ENCODE measurements at regions not wholly inside any gene's neighbourhood (a gene's known extent, or its start where the extent isn't known, plus 50 kb on each side); places are given as distances from the start of the nearest gene placed in this dataset.

DNA sequence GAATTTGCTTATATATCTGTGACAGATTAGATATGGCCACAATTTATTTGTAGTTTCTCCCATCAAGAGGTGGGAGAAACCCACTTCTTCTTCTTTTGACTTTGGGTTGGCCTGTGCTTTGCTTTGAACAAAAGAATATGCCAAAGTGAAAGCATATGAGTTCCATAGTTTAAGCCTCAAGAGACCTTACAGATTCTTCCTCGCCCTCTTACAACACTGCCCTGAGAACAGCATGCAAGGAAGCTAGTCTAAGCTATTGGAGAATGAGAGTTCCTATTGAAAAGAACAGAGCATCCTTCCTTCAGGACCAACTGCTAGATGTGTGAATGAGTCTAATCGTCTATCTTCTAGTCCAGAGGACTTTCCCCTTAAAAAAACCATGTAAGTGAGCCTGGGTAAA lies 394.8 kb downstream of the TUSC7 start:
- H3K36me3 ChIP-seq (ENCODE audit: control insufficient read depth in 2 of 4, insufficient read depth in 4 of 4, low read length in 3 of 4), result no peaks in the 10 kb centered on the region
- H3K4me3 ChIP-seq (ENCODE audit: extremely low read depth in 1 of 4, insufficient read depth in 2 of 4, low read depth in 3 of 4, low read length in 4 of 4), result no peak overlapping the region
- H3K4me1 ChIP-seq (replicated peaks in 1 of 4; ENCODE audit: control insufficient read depth in 3 of 4, insufficient read depth in 4 of 4, low read length in 3 of 4), result peaks cover 0 to 5% (median 2%) of the 10 kb centered on the region in 4 experiments; a peak in 2 of 7 replicates
- TF ChIP-seq CTBP2 (IDR thresholded peaks at IDR 0.05; ENCODE audit: borderline replicate concordance, insufficient read depth, insufficient read length, low read length), result no peak
- no peak for TF ChIP-seq SIX5 (IDR thresholded peaks at IDR 0.05; ENCODE audit: low read depth, low read length)
- no peak for TF ChIP-seq GTF2F1 (IDR thresholded peaks at IDR 0.05; ENCODE audit: borderline replicate concordance, low read depth, low read length)
- no peak for TF ChIP-seq NRF1 (IDR thresholded peaks at IDR 0.05; ENCODE audit: low read depth, low read length)
- no peak for TF ChIP-seq YY1 (IDR thresholded peaks at IDR 0.05; ENCODE audit: low read depth, low read length)
- TF ChIP-seq JUND (IDR thresholded peaks at IDR 0.05; ENCODE audit: low read length), result no peak
- FAIRE-seq, result no peak
- H3K79me2 ChIP-seq (ENCODE audit: control insufficient read depth in 1 of 2, insufficient read depth in 2 of 2, low read length in 2 of 2), result no peaks in the 10 kb centered on the region
- ChIA-PET CTCF (ENCODE audit: partially characterized antibody) (interaction anchor here (0.8 kb wide), 1 partner anchor 21 kb away, joined by 3 read pairs; no protein-coding TSS in a partner anchor), POLR2A (ENCODE audit: partially characterized antibody) (interaction anchor here (1.0 kb wide), 1 partner anchor 13 kb away, joined by 3 read pairs; no protein-coding TSS in a partner anchor)
- H2BK5ac ChIP-seq (ENCODE audit: low read depth, low read length), result peak overlapping the region; percentile 64; the same call in 1 of the 2 replicates
- no peaks in the 10 kb centered on the region for H3K79me1 ChIP-seq (ENCODE audit: low read depth, low read length)
- no peak overlapping the region for H4K5ac ChIP-seq (ENCODE audit: insufficient read length, low read depth, low read length)
- no peak overlapping the region for H3K14ac ChIP-seq (ENCODE audit: insufficient read length)
- H2BK15ac ChIP-seq (ENCODE audit: low read length), result 0 out of 2 replicates have a peak overlapping the region, but pooled peaks have one; percentile 54
- H3K4ac ChIP-seq (replicated peaks; ENCODE audit: insufficient read length, low read depth, low read length), result no peak overlapping the region
- H3K4me2 ChIP-seq (ENCODE audit: insufficient read depth in 1 of 2, low read depth in 2 of 2, low read length in 2 of 2), result no peak overlapping the region
- H4K91ac ChIP-seq (replicated peaks; ENCODE audit: insufficient read length, low read length), result no peak overlapping the region
- H2BK20ac ChIP-seq (ENCODE audit: low read length), result 0 out of 2 replicates have a peak overlapping the region, but pooled peaks have one; percentile 83
- no peak overlapping the region for H3K9ac ChIP-seq (replicated peaks in 1 of 4; ENCODE audit: extremely low read depth in 1 of 4, low read depth in 3 of 4, low read length in 3 of 4)
- no peak overlapping the region for H3K56ac ChIP-seq (replicated peaks; ENCODE audit: insufficient read length, low read depth, low read length)
- WGBS, 2 experiments (ENCODE audit: extremely low coverage in 1 of 2, insufficient coverage in 1 of 2, insufficient read length in 1 of 2, insufficient replicate concordance in 2 of 2, low coverage in 1 of 2, low lambda C conversion rate in 2 of 2, missing lambda C conversion rate in 1 of 2), result 100% methylated on average over 2 of the region's 2 CpGs; no CpG with 5 or more reads in 1 of the 2 experiments
- H2BK120ac ChIP-seq (replicated peaks; ENCODE audit: low read depth, low read length), result no peak overlapping the region
- H3K23ac ChIP-seq (ENCODE audit: insufficient read length), result no peak overlapping the region
- peak overlapping the region; percentile 83; the same call in 1 of the 2 replicates for H2BK12ac ChIP-seq (ENCODE audit: low read depth, low read length)
- DNase-seq (ENCODE audit: low read depth in 1 of 2, low spot score in 2 of 2), result no peak
- no peak overlapping the region for H4K8ac ChIP-seq (ENCODE audit: extremely low read depth, insufficient read depth, low read length)
- H3K18ac ChIP-seq (ENCODE audit: extremely low read depth, low read length), result no peak overlapping the region
- H3K27me3 ChIP-seq (replicated peaks in 1 of 4; ENCODE audit: control insufficient read depth in 3 of 4, extremely low read depth in 1 of 4, insufficient read depth in 3 of 4, low read length in 3 of 4), result no peaks in the 10 kb centered on the region
- H2AK5ac ChIP-seq (ENCODE audit: low read depth, low read length), result no peak overlapping the region
- no peaks in the 10 kb centered on the region for H3K23me2 ChIP-seq (ENCODE audit: low read depth, low read length)
- H4K20me1 ChIP-seq (replicated peaks in 1 of 2; ENCODE audit: control insufficient read depth in 1 of 2, insufficient read depth in 2 of 2, low read length in 2 of 2), result no peaks in the 10 kb centered on the region
- H2AFZ ChIP-seq (ENCODE audit: low read length), result no peak overlapping the region
- H3K9me3 ChIP-seq (ENCODE audit: insufficient read depth in 2 of 2, low read depth in 1 of 2, low read length in 1 of 2), result peaks cover 4 to 5% of the 10 kb centered on the region in 2 experiments; a peak in 3 of 4 replicates
- H3K27ac ChIP-seq (ENCODE audit: low read depth, low read length), result no peak overlapping the region
